ENCODE measurements at regions not wholly inside any gene's neighbourhood (a gene's known extent, or its start where the extent isn't known, plus 50 kb on each side); places are given as distances from the start of the nearest gene placed in this dataset.

GRCh38 chr2:43110442-43110871 is 115.9 kb downstream of the ZFP36L2 start:
- TF ChIP-seq, protein P1, sequence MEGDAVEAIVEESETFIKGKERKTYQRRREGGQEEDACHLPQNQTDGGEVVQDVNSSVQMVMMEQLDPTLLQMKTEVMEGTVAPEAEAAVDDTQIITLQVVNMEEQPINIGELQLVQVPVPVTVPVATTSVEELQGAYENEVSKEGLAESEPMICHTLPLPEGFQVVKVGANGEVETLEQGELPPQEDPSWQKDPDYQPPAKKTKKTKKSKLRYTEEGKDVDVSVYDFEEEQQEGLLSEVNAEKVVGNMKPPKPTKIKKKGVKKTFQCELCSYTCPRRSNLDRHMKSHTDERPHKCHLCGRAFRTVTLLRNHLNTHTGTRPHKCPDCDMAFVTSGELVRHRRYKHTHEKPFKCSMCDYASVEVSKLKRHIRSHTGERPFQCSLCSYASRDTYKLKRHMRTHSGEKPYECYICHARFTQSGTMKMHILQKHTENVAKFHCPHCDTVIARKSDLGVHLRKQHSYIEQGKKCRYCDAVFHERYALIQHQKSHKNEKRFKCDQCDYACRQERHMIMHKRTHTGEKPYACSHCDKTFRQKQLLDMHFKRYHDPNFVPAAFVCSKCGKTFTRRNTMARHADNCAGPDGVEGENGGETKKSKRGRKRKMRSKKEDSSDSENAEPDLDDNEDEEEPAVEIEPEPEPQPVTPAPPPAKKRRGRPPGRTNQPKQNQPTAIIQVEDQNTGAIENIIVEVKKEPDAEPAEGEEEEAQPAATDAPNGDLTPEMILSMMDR (optimal IDR thresholded peaks at IDR 0.05 in 1 of 3, IDR thresholded peaks at IDR 0.05 in 1 of 3, conservative IDR thresholded peaks at IDR 0.05 in 1 of 3; ENCODE audit: extremely low read depth in 1 of 3, insufficient read depth in 2 of 3, low read length in 3 of 3): no peak
- no peak for TF ChIP-seq EZH2 (IDR thresholded peaks at IDR 0.05; ENCODE audit: low read length)
- Histone ChIP-seq H3K9me1 (ENCODE audit: control insufficient read depth, extremely low read depth, insufficient read depth, low read length) (no peaks in the 10 kb centered on the region), H4K20me1 (ENCODE audit: control insufficient read depth, extremely low read depth, insufficient read depth, low read length) (no peaks in the 10 kb centered on the region), H3K36me3 (ENCODE audit: control insufficient read depth in 2 of 2, extremely low read depth in 1 of 2, insufficient read depth in 2 of 2, low read length in 2 of 2) (no peaks in the 10 kb centered on the region), H3K9me3 (ENCODE audit: control insufficient read depth, low read depth, low read length) (peaks cover 7% of the 10 kb centered on the region), H3K4me3 (ENCODE audit: control insufficient read depth in 2 of 3, extremely low read depth in 1 of 3, insufficient read depth in 2 of 3, low read depth in 1 of 3, low read length in 3 of 3) (no peak overlapping the region), H3K4me1 (ENCODE audit: control insufficient read depth, extremely low read depth, insufficient read depth, low read length) (peaks cover 35% of the 10 kb centered on the region), H3K27ac (ENCODE audit: control insufficient read depth, insufficient read depth, low read length) (no peak overlapping the region), H3K9ac (ENCODE audit: control insufficient read depth, extremely low read depth, insufficient read depth, low read length) (no peak overlapping the region), H3K79me2 (ENCODE audit: control insufficient read depth, insufficient read depth, low read length) (no peaks in the 10 kb centered on the region), H3K4me2 (ENCODE audit: control insufficient read depth, extremely low read depth, insufficient read depth, low read depth, low read length) (no peak overlapping the region), H3K27me3 (ENCODE audit: control insufficient read depth, extremely low read depth, insufficient read depth, low read length) (no peaks in the 10 kb centered on the region), H2AFZ (ENCODE audit: control insufficient read depth, low read length) (no peak overlapping the region)
- DNase-seq (ENCODE audit: low read depth, low spot score): no peak
- dilution Hi-C loops (cut with MboI; ENCODE audit: extremely low pct_ligation_motif_present, low sequenced_read_pairs): no loop called here
- FAIRE-seq: no peak

GRCh38 chr2:43109261-43109743 is 117.1 kb downstream of the ZFP36L2 start:
- H3K9me3 ChIP-seq (ENCODE audit: control insufficient read depth, low read depth, low read length): peaks cover 7% of the 10 kb centered on the region
- no peak overlapping the region for H3K4me3 ChIP-seq (ENCODE audit: control insufficient read depth in 2 of 3, extremely low read depth in 1 of 3, insufficient read depth in 2 of 3, low read depth in 1 of 3, low read length in 3 of 3)
- H3K9me1 ChIP-seq (ENCODE audit: control insufficient read depth, extremely low read depth, insufficient read depth, low read length): no peaks in the 10 kb centered on the region
- no peak overlapping the region for H3K27ac ChIP-seq (ENCODE audit: control insufficient read depth, insufficient read depth, low read length)
- no peaks in the 10 kb centered on the region for H3K79me2 ChIP-seq (ENCODE audit: control insufficient read depth, insufficient read depth, low read length)
- dilution Hi-C loops (cut with MboI; ENCODE audit: extremely low pct_ligation_motif_present, low sequenced_read_pairs): no loop called here
- no peaks in the 10 kb centered on the region for H3K36me3 ChIP-seq (ENCODE audit: control insufficient read depth in 2 of 2, extremely low read depth in 1 of 2, insufficient read depth in 2 of 2, low read length in 2 of 2)
- TF ChIP-seq, protein P1 (optimal IDR thresholded peaks at IDR 0.05 in 1 of 3, IDR thresholded peaks at IDR 0.05 in 1 of 3, conservative IDR thresholded peaks at IDR 0.05 in 1 of 3; ENCODE audit: extremely low read depth in 1 of 3, insufficient read depth in 2 of 3, low read length in 3 of 3): no peak
- TF ChIP-seq EZH2 (IDR thresholded peaks at IDR 0.05; ENCODE audit: low read length): no peak
- H4K20me1 ChIP-seq (ENCODE audit: control insufficient read depth, extremely low read depth, insufficient read depth, low read length): no peaks in the 10 kb centered on the region
- FAIRE-seq: no peak
- no peak overlapping the region for H2AFZ ChIP-seq (ENCODE audit: control insufficient read depth, low read length)
- H3K27me3 ChIP-seq (ENCODE audit: control insufficient read depth, extremely low read depth, insufficient read depth, low read length): no peaks in the 10 kb centered on the region
- peaks cover 32% of the 10 kb centered on the region for H3K4me1 ChIP-seq (ENCODE audit: control insufficient read depth, extremely low read depth, insufficient read depth, low read length)
- no peak overlapping the region for H3K9ac ChIP-seq (ENCODE audit: control insufficient read depth, extremely low read depth, insufficient read depth, low read length)
- no peak for DNase-seq (ENCODE audit: low read depth, low spot score)
- H3K4me2 ChIP-seq (ENCODE audit: control insufficient read depth, extremely low read depth, insufficient read depth, low read depth, low read length): no peak overlapping the region

All from keratinocyte (primary cell).